GM18873 (cell line): ENCODE measurements at regions not wholly inside any gene's neighbourhood (a gene's known extent, or its start where the extent isn't known, plus 50 kb on each side); places are given as distances from the start of the nearest gene placed in this dataset.

ENCODE experiments used
- ATAC-seq: cut with Tn5 transposase; IDR thresholded peaks from one replicate; pipeline ENCODE4 v1.9.1; 2021; ENCODE audit warnings: mild to moderate bottlenecking, moderate library complexity, moderate number of reproducible peaks; ENCODE audit not compliant: unreplicated experiment, low FRiP score

DNA sequence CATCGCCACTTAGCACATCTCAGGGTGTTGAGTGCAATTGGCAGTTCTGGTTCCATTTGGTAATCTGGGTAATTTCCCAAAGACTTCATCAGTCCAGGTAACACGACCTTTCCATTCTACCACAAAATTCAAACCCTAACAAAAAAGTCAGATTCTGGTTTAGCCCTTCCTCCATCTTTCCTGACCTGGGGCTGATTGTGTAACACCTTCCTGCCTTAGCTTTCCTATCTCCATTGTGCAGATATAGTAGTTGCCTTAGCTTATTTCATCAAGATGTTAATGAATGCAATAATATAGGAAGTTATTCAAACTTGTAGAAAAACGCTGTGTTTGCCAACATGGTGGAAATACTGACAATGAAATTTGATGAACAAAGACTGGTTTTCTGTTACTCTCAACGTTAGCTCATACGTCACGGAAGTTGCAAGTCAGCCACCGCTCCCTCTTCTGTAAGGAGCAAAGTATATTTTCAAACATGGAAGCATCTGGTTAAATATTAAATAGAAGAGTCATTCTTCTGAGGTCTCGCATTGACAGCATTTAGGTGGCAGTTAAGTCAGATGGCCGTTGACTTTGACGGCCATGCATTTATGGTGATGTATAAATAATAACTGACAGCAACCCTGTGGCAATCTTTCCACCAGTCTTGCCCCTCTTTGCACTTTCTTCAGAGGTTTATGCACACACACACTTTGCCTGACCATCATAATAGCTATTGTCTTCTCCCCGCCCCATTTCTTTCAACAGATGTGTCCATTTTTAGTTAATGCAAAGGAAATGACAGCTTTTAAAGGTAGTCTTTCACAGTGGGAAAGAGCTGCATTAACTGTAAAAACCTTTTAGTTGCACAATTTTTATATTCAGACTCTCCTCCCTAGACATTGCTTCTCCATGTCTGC, 205.1 kb upstream of the BMPER start:
- ATAC-seq: no peak

- no peak for ATAC-seq
These were observed 204.1 kb upstream of the BMPER start for GRCh38 chr7:33701189-33701740.

- no peak for ATAC-seq
These were observed 203.4 kb upstream of the BMPER start for GRCh38 chr7:33701927-33702326.

DNA sequence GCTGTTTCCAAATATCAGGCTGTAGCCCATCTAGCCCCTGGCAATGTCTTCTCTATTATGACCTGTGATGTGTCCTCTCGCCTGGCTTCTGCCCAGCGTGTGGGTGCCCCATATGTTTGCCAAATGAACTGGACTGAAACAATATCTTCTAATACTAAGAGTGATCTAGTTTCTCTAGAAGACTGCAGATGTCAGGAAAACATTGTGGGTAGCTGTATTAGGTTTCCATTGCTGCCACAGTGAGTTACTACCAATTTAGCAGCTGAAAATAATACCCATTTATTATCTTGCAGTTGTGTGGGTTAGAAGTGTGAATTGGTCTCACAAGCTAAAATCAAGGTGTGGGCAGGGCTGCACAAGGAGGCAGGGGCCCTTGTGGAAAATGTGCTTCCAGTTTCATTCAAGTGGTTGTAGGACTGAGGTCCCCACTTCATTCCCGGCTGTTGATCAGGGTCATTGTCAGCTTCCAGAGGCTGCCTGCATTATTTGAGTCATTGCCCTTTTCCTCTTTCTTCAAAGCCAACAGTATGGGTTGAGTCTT, 202.8 kb upstream of the BMPER start:
- no peak for ATAC-seq

DNA sequence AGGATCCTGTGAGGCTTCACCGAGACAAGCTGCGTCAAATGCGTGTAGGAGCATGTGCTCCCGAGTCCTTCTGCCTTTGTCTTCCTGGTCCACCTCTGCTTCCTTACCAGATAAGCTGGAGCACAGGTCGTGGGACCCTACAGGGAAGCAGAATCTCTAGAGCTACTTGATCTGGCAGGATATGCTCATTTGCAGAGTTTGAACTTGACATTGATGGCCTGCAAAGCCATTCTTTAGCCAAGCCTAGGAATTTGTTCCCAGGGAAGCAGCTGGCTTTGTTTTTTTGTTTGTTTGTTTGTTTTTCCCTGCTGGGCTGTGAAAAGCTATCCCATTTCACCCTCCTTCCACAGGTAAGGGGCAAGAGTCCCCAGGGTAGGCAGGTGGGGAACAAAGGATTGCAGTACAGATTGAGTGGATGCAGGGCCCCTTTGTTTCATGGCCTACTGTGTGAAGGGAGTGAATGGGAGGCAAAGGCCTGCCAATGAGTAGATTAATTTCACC, 200.0 kb upstream of the BMPER start:
- ATAC-seq: no peak

DNA sequence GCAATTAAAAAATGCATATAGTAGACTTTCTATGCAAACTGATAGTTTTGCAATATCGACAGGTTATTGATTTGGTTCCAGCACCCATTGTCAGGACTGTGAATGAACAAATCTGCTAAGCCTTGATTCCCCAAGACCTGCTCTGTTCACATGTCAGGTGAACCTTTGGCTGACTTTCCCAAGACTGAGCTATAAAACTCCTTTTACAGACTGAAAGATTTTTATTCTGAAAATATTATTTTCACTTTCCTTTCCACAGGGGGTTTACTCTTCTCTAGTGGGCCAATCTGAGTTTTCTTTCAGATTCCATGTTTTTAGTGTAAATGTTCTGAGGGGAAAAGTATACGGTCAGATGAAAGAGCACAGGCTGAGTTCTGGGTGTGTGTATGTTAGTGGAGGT, 199.2 kb upstream of the BMPER start:
- ATAC-seq: no peak

- no peak for ATAC-seq
These were observed 198.6 kb upstream of the BMPER start for GRCh38 chr7:33706771-33707200.

DNA sequence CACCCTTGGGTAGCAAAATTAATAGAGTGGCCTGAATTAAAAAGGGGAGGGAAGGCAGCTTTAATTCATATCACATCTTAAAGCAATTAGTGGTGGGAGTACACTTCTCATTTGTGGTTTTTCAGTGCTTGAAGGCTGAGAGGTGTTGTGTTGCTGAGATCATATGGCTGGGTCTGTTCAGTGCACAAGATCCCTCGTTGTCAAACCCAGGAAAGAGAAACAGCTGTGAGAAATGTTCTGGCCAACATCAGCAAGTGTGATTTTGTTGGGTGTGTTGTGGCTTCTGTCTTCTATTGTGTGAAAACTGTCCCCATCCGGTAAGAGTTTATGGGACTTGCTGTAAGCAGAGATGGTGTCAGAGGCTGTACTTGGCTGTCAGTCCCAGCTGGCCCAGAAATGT, 197.9 kb upstream of the BMPER start:
- ATAC-seq: no peak

- ATAC-seq: no peak
These were observed 194.7 kb upstream of the BMPER start for GRCh38 chr7:33710608-33711007.

DNA sequence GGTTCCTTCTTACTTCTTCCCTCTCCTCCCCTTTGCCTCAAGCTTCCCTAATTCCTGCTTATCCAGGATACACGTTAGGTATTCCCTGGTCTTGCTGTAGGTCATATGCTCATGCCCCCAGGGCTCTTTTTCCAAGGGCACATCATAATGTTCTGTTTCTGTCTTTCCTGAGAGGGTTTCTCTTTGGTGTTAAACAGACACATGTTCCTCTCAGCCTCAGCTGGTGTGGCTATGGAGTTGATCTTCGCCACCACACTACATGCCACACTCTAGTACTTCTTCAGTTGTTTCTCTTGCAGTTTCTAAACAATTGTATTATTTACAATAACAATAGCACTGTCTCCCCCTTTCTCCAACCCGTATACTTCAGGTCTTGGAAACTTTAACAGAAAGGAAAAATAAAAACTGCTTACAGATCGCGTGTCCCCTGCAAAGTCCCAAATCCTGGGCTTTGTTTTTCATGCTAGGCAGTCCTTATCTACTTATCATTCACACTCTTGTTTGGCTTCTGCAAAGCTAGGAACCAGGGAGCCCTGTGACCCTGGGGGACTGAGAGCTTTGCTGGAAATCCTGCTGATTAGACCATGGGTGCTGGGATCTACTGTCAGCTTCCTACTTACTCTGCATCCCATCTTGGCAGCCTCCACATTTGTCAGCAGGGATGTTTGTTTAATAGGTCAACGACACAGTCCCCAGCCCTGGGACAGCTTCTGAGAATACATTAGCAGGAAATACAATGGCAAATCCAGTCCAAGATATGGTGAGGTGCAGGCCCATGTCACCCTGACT, 193.9 kb upstream of the BMPER start:
- no peak for ATAC-seq

DNA sequence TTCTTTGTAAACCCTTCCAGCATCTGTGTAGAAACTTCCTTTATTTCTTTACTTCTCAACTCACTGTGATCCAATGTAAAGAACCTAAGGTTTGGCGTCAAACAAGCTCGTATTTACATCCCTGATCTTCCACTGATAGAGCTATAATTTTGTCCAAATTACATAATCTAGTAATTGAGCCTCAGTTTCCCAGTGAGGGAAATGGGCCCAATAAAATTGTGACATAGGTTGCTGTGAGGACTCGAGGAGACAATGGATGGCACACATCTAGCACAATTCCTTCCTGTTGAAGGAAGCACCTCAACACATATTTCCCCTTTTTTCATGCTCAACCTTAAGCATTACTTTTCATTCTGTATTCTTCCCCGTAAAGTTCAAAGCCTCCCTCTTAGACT, 193.3 kb upstream of the BMPER start:
- ATAC-seq: no peak

DNA sequence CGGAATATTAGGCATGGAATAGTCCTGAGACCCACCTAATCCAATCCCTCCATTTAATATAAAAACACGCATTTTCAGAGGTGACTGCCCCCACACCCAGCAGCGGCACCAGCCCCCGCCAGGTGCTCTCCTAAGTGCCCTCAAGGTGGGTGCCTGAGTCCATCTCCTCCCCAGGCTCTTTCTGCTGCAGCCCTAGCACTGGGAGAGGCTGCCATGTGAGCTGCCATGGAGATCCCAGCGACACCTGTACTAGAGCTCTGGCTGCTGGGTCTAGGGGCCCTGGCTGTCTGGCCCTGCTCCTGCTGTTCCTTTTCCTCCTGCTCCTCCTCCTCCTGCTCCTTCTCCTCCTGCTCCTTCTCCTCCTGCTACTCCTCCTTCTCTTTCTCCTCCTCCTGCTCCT, 191.1 kb upstream of the BMPER start:
- no peak for ATAC-seq

DNA sequence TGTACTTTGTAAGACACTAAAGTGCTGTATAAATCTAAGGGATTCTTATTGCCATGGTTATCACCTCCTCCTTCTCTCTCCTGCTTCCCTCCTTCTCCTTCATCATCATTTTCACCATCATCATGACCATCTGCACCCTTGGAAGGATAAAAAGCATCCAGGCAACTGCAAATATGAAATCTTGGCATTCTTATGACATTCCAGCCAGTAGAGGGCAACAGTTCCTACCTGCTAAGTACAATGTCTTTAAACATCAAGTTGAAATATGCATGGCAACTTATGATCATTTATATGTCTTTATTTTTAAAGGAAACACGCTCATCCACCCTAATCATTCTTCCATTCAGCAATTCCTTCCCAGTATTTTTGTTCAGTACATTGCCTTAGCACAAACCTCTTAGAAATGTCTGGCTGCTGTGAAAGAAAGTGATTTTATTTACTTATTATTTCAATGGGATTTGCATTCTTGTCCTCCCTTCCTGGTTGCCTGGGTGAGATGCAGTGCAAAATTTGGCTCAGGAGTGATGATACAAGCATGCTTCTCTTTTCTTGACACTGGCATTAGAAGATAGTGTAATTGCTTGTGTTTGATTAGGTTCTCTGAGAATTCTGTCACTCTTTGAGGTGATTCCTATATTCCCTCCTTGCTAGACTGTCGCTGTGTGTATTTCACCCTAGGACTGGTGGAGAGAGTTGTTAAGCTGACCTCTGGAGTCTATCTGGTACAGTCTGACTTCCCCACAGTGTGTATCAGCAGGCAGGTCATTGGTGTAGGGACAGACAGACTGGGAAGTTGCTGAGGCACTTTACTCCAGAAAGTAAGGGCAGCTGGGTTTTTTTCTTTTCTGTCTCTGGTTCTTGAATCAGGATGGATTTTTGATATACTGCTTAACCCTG, 188.5 kb upstream of the BMPER start:
- ATAC-seq: no peak

- ATAC-seq: no peak
These were observed 186.2 kb upstream of the BMPER start for GRCh38 chr7:33719059-33719581.

DNA sequence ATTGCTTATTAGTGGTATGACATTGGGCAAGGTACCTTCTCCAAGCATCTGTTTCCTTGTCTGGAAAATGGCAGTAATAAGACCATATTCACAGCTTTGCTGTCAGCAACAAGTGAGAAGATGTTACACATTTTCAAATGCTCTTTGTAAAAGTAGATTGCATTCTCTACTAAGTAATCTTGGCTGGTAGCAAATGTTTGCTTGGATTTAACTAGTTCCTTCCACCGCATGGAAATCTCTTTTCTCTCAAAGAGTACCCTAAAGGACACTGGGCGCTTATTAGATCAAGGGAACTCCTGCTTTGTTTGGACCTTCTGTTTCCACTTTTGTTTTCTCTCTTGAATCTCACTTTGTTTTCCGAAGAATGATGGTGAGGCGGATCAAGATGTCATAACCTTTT, 185.2 kb upstream of the BMPER start:
- no peak for ATAC-seq

DNA sequence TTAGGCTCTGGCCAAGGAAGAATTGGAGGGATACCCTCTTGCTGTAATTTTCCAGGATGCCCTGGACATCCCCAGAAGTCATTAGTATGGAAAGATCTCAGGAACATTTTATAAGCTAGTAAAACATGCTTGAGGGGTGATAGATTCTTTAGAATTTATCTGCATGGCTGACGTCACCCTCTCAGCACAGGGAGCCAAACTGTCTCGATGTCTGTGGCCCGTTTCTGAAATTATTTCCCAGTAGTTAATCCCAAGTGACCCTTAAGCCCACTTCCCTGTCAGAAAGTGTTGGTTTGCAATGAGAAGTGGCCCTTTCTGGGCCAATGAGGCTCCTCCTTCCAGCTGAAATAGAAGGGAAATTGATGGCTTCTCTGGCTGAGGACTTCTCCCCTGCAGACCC, 184.5 kb upstream of the BMPER start:
- no peak for ATAC-seq

- no peak for ATAC-seq
These were observed 183.4 kb upstream of the BMPER start for GRCh38 chr7:33721895-33722294.

DNA sequence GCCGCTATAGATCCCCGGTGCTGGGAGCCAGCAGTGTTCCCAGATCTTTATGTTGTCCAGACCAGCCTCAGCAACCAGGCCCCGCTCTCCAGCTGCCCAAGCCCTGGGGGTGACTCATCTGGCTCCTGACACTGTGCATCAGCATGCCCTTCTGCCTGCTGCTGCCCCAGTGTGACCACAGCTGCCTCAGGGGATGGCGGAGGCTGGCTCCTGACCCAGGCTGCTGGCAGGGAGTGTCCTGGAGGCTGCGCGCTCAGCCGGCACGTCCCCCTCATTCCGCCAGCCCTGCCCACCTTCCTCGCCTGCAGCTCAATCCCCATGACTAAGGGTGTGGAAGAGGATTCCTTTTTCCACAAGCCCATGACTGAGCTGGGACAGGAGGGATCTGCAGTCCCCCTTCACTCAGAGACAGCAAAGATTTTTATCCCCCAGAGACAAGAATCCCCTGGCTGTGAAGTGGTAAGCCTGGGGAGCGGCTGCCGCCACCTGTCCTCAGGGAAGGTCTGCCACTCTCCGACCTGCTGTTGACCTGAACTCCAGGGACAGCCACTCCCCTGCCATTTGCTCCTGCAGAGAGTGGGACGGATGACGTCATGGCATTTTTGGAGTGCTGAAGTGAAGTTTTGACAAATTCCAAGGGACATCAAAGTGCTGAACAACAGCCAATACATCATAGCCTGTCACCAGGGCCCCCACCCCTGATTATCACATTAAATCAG, 182.8 kb upstream of the BMPER start:
- ATAC-seq: no peak

DNA sequence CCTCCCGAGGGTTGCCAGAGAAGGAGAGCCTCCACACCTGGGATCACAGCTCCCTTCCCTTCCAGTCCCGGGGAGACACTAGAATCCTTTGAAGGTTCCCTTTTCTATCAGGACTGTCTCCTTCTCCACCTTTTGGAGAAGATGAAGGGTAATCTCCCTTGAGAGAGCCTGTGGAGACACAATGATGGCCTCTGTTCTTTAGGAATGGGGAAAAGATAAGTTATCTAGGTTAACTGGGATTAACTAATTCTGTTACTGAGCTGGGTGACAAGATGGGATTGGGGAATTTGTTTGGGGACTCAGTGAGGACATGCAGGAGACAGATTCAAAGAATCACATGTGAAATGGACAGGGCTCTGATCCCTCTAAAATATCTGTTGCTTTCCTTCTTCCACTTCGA, 181.1 kb upstream of the BMPER start:
- no peak for ATAC-seq
